GM12878 (cell line): ENCODE measurements at regions not wholly inside any gene's neighbourhood (a gene's known extent, or its start where the extent isn't known, plus 50 kb on each side); places are given as distances from the start of the nearest gene placed in this dataset.

Experiments
- ATAC-seq: fragments of 200-7000 bp; cut with Tn5 transposase; 3 replicates; pipeline ENCODE4 v1.9.1; 2020; ENCODE audit warnings: mild to moderate bottlenecking, moderate library complexity
- BruUV-seq: library from RNA; stranded (reverse); fragments of 400-500 nt; replicated peaks from 2 replicates; lab custom pipeline; 2021; lab: Mats Ljungman, UMichigan
- CTCF ChIA-PET: fragments of 300-600 bp; sonication (Branson Sonifier 250); formaldehyde crosslinking; extraction: SDS; loops from one replicate; lab custom pipeline; 2021; ENCODE audit warnings: inconsistent platforms; lab: Yijun Ruan, JAX
- POLR2A ChIA-PET: fragments of 350-600 bp; formaldehyde crosslinking; extraction: SDS; loops from one replicate; lab custom pipeline; 2021; ENCODE audit warnings: inconsistent platforms; lab: Charles Lee
- RAD21 ChIA-PET: fragments of 300-600 bp; sonication (Branson Sonifier 250); formaldehyde crosslinking; loops from one replicate; lab custom pipeline; 2023; ENCODE audit warnings: antibody characterized with exemption; ENCODE audit not compliant: unreplicated experiment; lab: Charles Lee
- SMC1A ChIA-PET: fragments of 300-600 bp; sonication (Branson Sonifier 250); formaldehyde crosslinking; loops from one replicate; lab custom pipeline; 2023; ENCODE audit not compliant: unreplicated experiment, uncharacterized antibody; lab: Charles Lee
- DNase-seq: peaks from one replicate; pipeline ENCODE4 v3.0.0-alpha.2; 2011; ENCODE audit warnings: low read depth, low spot score
- FAIRE-seq: peaks from 3 replicates; lab custom pipeline; 2011; peaks lifted over from hg19 to GRCh38; lab: Jason Lieb, UNC
- H2AFZ ChIP-seq: 2 replicates; pipeline ENCODE4 v1.6.0; 2011; ENCODE audit warnings: low read depth, low read length, control low read depth; ENCODE audit not compliant: control insufficient read depth
- H3K27ac ChIP-seq: 2 replicates; pipeline ENCODE4 v1.5.1; 2011; ENCODE audit warnings: control low read depth; ENCODE audit not compliant: control insufficient read depth, insufficient read depth
- H3K27me3 ChIP-seq, 2 experiments: replicated peaks in 1 of 2; 2 replicates each; pipeline versions ENCODE4 v1.6.0 to v1.6.1; 2011; ENCODE audit warnings: low read length in 1 of 2; ENCODE audit not compliant: control insufficient read depth in 2 of 2, insufficient read depth in 2 of 2
- H3K36me3 ChIP-seq, 2 experiments: 2 replicates each; pipeline ENCODE4 v1.5.1; 2011; ENCODE audit warnings: low read length in 1 of 2; ENCODE audit not compliant: control insufficient read depth in 2 of 2, insufficient read depth in 2 of 2
- H3K4me1 ChIP-seq: 2 replicates; pipeline ENCODE4 v1.6.1; 2011; ENCODE audit warnings: mild to moderate bottlenecking, low read length, moderate library complexity, mixed read lengths; ENCODE audit not compliant: control insufficient read depth, insufficient read depth
- H3K4me2 ChIP-seq: 2 replicates; pipeline ENCODE4 v1.6.0; 2011; ENCODE audit warnings: control low read depth; ENCODE audit not compliant: control insufficient read depth, insufficient read depth
- H3K4me3 ChIP-seq: fragments of 200-600 bp; sonication (generic); 2 replicates; pipeline ENCODE4 v1.5.1; 2016
- H3K79me2 ChIP-seq: 2 replicates; pipeline ENCODE4 v1.6.0; 2011; ENCODE audit warnings: low read length; ENCODE audit not compliant: control insufficient read depth, insufficient read depth
- H3K9ac ChIP-seq: 2 replicates; pipeline ENCODE4 v1.8.0; 2011; ENCODE audit warnings: low read length, control low read depth, mixed read lengths; ENCODE audit not compliant: control insufficient read depth, insufficient read depth
- H3K9me3 ChIP-seq: replicated peaks from 3 replicates; pipeline ENCODE4 v1.5.1; 2011; ENCODE audit warnings: mild to moderate bottlenecking, low read length; ENCODE audit not compliant: control insufficient read depth, insufficient read depth
- H4K20me1 ChIP-seq: 2 replicates; pipeline ENCODE4 v1.6.0; 2011; ENCODE audit not compliant: control insufficient read depth, insufficient read depth
- EZH2 ChIP-seq: IDR thresholded peaks from 2 replicates; pipeline ENCODE4 v1.6.1; 2012; ENCODE audit warnings: low read depth, mild to moderate bottlenecking, control low read depth, inconsistent platforms, low read length, borderline replicate concordance; ENCODE audit not compliant: control insufficient read depth
- WGBS: methylation state at CpG from one replicate; pipeline ENCODE4 v1.1.6; 2016; ENCODE audit warnings: low lambda C conversion rate; ENCODE audit not compliant: insufficient replicate concordance, insufficient coverage; ENCODE audit errors: missing lambda C conversion rate; 5-methylcytosine and 5-hydroxymethylcytosine counted together
- in situ Hi-C: fragments of 300-500 bp; cut with MboI; formaldehyde crosslinking; loops from 9 replicates; pipeline ENCODE4 v1.14.3; 2018; ENCODE audit warnings: mixed read lengths
- intact Hi-C: fragments of 100-400 bp; cut with micrococcal nuclease; formaldehyde crosslinking; loops from one replicate; pipeline ENCODE4 v1.14.2; 2022; ENCODE audit not compliant: unreplicated experiment
- TF ChIP-seq, protein P1 (sequence below): fragments of 450-650 bp; IDR thresholded peaks from 2 replicates; pipeline ENCODE4 v1.6.1; 2017; ENCODE audit warnings: antibody characterized with exemption, mild to moderate bottlenecking, moderate library complexity
- TF ChIP-seq, protein P2 (sequence below): IDR thresholded peaks from 2 replicates; pipeline ENCODE4 v1.6.1; 2012; ENCODE audit warnings: low read depth, low read length, improper control_type of control experiment

GRCh38 chr1:238350471-238350870 lies 459.7 kb upstream of the ZP4 start:
- in situ Hi-C loops, result no loop called here
- ChIA-PET SMC1A (interaction anchor here (1.4 kb wide), 1 partner anchor 29 kb away, joined by 3 read pairs; no protein-coding TSS in a partner anchor), CTCF (interaction anchor here (0.7 to 1.9 kb wide), 2 partner anchors 30 to 112 kb away, joined by 3 to 4 read pairs; no protein-coding TSS in a partner anchor), POLR2A (no interaction called here), RAD21 (no interaction called here)
- Histone ChIP-seq H3K4me3 (no peak overlapping the region), H3K27ac (no peak overlapping the region), H3K4me1 (no peaks in the 10 kb centered on the region), H3K9me3 (no peaks in the 10 kb centered on the region; the same call in 2 of the 3 replicates), H4K20me1 (no peaks in the 10 kb centered on the region), H3K79me2 (no peaks in the 10 kb centered on the region), H3K9ac (no peak overlapping the region), H2AFZ (no peak overlapping the region), H3K27me3 (no peaks in the 10 kb centered on the region), H3K4me2 (no peak overlapping the region), H3K36me3 (no peaks in the 10 kb centered on the region)
- no peak for FAIRE-seq
- WGBS, result 25% methylated on average over 2 of the region's 2 CpGs
- BruUV-seq, result no TSS peak
- no peak for TF ChIP-seq EZH2
- TF ChIP-seq, protein P1, sequence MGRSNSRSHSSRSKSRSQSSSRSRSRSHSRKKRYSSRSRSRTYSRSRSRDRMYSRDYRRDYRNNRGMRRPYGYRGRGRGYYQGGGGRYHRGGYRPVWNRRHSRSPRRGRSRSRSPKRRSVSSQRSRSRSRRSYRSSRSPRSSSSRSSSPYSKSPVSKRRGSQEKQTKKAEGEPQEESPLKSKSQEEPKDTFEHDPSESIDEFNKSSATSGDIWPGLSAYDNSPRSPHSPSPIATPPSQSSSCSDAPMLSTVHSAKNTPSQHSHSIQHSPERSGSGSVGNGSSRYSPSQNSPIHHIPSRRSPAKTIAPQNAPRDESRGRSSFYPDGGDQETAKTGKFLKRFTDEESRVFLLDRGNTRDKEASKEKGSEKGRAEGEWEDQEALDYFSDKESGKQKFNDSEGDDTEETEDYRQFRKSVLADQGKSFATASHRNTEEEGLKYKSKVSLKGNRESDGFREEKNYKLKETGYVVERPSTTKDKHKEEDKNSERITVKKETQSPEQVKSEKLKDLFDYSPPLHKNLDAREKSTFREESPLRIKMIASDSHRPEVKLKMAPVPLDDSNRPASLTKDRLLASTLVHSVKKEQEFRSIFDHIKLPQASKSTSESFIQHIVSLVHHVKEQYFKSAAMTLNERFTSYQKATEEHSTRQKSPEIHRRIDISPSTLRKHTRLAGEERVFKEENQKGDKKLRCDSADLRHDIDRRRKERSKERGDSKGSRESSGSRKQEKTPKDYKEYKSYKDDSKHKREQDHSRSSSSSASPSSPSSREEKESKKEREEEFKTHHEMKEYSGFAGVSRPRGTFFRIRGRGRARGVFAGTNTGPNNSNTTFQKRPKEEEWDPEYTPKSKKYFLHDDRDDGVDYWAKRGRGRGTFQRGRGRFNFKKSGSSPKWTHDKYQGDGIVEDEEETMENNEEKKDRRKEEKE, result no peak
- TF ChIP-seq, protein P2, sequence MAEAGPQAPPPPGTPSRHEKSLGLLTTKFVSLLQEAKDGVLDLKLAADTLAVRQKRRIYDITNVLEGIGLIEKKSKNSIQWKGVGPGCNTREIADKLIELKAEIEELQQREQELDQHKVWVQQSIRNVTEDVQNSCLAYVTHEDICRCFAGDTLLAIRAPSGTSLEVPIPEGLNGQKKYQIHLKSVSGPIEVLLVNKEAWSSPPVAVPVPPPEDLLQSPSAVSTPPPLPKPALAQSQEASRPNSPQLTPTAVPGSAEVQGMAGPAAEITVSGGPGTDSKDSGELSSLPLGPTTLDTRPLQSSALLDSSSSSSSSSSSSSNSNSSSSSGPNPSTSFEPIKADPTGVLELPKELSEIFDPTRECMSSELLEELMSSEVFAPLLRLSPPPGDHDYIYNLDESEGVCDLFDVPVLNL, result no peak
- intact Hi-C loops, result no loop called here
- no peak for DNase-seq
- no peak for ATAC-seq
